ENCODE measurements at regions not wholly inside any gene's neighbourhood (a gene's known extent, or its start where the extent isn't known, plus 50 kb on each side); places are given as distances from the start of the nearest gene placed in this dataset.

GRCh38 chr10:78377356-78377755 is 343.7 kb downstream of the RPS24 start:
- H3K9me3 ChIP-seq (replicated peaks in 1 of 2; ENCODE audit: control insufficient read depth in 2 of 2, insufficient read depth in 1 of 2, low read depth in 1 of 2, low read length in 2 of 2), result peaks cover 2 to 6% of the 10 kb centered on the region in 2 donors
- DNase-seq (ENCODE audit: low spot score), result no peak
- H3K36me3 ChIP-seq (replicated peaks in 1 of 2; ENCODE audit: control insufficient read depth in 2 of 2, insufficient read depth in 2 of 2, low read length in 2 of 2), result no peaks in the 10 kb centered on the region
- no peak overlapping the region for H2BK120ac ChIP-seq (ENCODE audit: low read depth, low read length)
- no peak overlapping the region for H4K8ac ChIP-seq (ENCODE audit: low read depth, low read length)
- peaks cover 14 to 18% of the 10 kb centered on the region in 2 donors for H3K4me1 ChIP-seq (ENCODE audit: control insufficient read depth in 2 of 2, insufficient read depth in 1 of 2, low read depth in 1 of 2, low read length in 2 of 2)
- peak overlapping the region; percentile 88 for H2AK5ac ChIP-seq (ENCODE audit: low read depth, low read length)
- H3K4me2 ChIP-seq (ENCODE audit: insufficient read depth, low read length, poor library complexity, severe bottlenecking), result no peak overlapping the region
- no peak overlapping the region for H3K4me3 ChIP-seq (ENCODE audit: low read length in 2 of 2)
- no peak overlapping the region for H3K23ac ChIP-seq (ENCODE audit: low read depth, low read length, poor library complexity)
- no peak overlapping the region for H3K14ac ChIP-seq (ENCODE audit: low read length)
- no peak overlapping the region for H3K9ac ChIP-seq (ENCODE audit: low read depth, low read length, poor library complexity)
- no peak overlapping the region for H3K4ac ChIP-seq (ENCODE audit: low read length)
- peaks cover 0 to 4% (median 0%) of the 10 kb centered on the region in 3 experiments for H3K27me3 ChIP-seq (ENCODE audit: control insufficient read depth in 3 of 3, insufficient read depth in 3 of 3, low read depth in 1 of 3, low read length in 3 of 3)
- no peak overlapping the region for H2BK5ac ChIP-seq (ENCODE audit: low read length)
- no CpG with 5 or more reads among the region's 1 CpG for WGBS, 2 donors (ENCODE audit: extremely low coverage in 2 of 2, insufficient read length in 2 of 2, insufficient replicate concordance in 1 of 2)
- H3K27ac ChIP-seq (replicated peaks; ENCODE audit: low read length), result no peak overlapping the region
- H2BK15ac ChIP-seq (ENCODE audit: low read length), result no peak overlapping the region
- H3K18ac ChIP-seq (ENCODE audit: low read length), result peak overlapping the region; percentile 55
- H3K79me1 ChIP-seq (ENCODE audit: low read depth, low read length), result no peaks in the 10 kb centered on the region
- no peak overlapping the region for H2AFZ ChIP-seq (ENCODE audit: low read length)
- no peak overlapping the region for H4K91ac ChIP-seq (ENCODE audit: low read depth, low read length, poor library complexity)
- H2BK12ac ChIP-seq (ENCODE audit: low read length), result no peak overlapping the region

- H3K14ac ChIP-seq (ENCODE audit: low read length), result no peak overlapping the region
- no peak overlapping the region for H3K4me2 ChIP-seq (ENCODE audit: insufficient read depth, low read length, poor library complexity, severe bottlenecking)
- H3K9me3 ChIP-seq (replicated peaks in 1 of 2; ENCODE audit: control insufficient read depth in 2 of 2, insufficient read depth in 1 of 2, low read depth in 1 of 2, low read length in 2 of 2), result peaks cover 2 to 6% of the 10 kb centered on the region in 2 donors
- H3K18ac ChIP-seq (ENCODE audit: low read length), result no peak overlapping the region
- H3K36me3 ChIP-seq (replicated peaks in 1 of 2; ENCODE audit: control insufficient read depth in 2 of 2, insufficient read depth in 2 of 2, low read length in 2 of 2), result no peaks in the 10 kb centered on the region
- H3K4me1 ChIP-seq (ENCODE audit: control insufficient read depth in 2 of 2, insufficient read depth in 1 of 2, low read depth in 1 of 2, low read length in 2 of 2), result peaks cover 18 to 20% of the 10 kb centered on the region in 2 donors
- no peak overlapping the region for H2BK5ac ChIP-seq (ENCODE audit: low read length)
- no peak overlapping the region for H2AK5ac ChIP-seq (ENCODE audit: low read depth, low read length)
- no peak overlapping the region for H4K8ac ChIP-seq (ENCODE audit: low read depth, low read length)
- H2BK15ac ChIP-seq (ENCODE audit: low read length), result no peak overlapping the region
- no peaks in the 10 kb centered on the region for H3K79me1 ChIP-seq (ENCODE audit: low read depth, low read length)
- no peak overlapping the region for H2BK12ac ChIP-seq (ENCODE audit: low read length)
- H3K4ac ChIP-seq (ENCODE audit: low read length), result no peak overlapping the region
- H3K27ac ChIP-seq (replicated peaks; ENCODE audit: low read length), result no peak overlapping the region
- no peak overlapping the region for H2BK120ac ChIP-seq (ENCODE audit: low read depth, low read length)
- no CpG with 5 or more reads among the region's 4 CpGs for WGBS, 2 donors (ENCODE audit: extremely low coverage in 2 of 2, insufficient read length in 2 of 2, insufficient replicate concordance in 1 of 2)
- H2AFZ ChIP-seq (ENCODE audit: low read length), result no peak overlapping the region
- no peak overlapping the region for H3K4me3 ChIP-seq (ENCODE audit: low read length in 2 of 2)
- H4K91ac ChIP-seq (ENCODE audit: low read depth, low read length, poor library complexity), result no peak overlapping the region
- no peak overlapping the region for H3K23ac ChIP-seq (ENCODE audit: low read depth, low read length, poor library complexity)
- H3K9ac ChIP-seq (ENCODE audit: low read depth, low read length, poor library complexity), result no peak overlapping the region
- no peak for DNase-seq (ENCODE audit: low spot score)
- peaks cover 0 to 4% (median 0%) of the 10 kb centered on the region in 3 experiments for H3K27me3 ChIP-seq (ENCODE audit: control insufficient read depth in 3 of 3, insufficient read depth in 3 of 3, low read depth in 1 of 3, low read length in 3 of 3)
Measured at GRCh38 chr10:78378192-78378591, 344.5 kb downstream of the RPS24 start.

GRCh38 chr10:78381107-78381506 is 347.4 kb downstream of the RPS24 start:
- H3K27ac ChIP-seq (replicated peaks; ENCODE audit: low read length), result no peak overlapping the region
- no peak overlapping the region for H4K8ac ChIP-seq (ENCODE audit: low read depth, low read length)
- no peaks in the 10 kb centered on the region for H3K27me3 ChIP-seq (ENCODE audit: control insufficient read depth in 3 of 3, insufficient read depth in 3 of 3, low read depth in 1 of 3, low read length in 3 of 3)
- no peak overlapping the region for H3K4me2 ChIP-seq (ENCODE audit: insufficient read depth, low read length, poor library complexity, severe bottlenecking)
- peaks cover 12 to 13% of the 10 kb centered on the region in 2 donors for H3K4me1 ChIP-seq (ENCODE audit: control insufficient read depth in 2 of 2, insufficient read depth in 1 of 2, low read depth in 1 of 2, low read length in 2 of 2)
- no peak overlapping the region for H3K9ac ChIP-seq (ENCODE audit: low read depth, low read length, poor library complexity)
- H3K79me1 ChIP-seq (ENCODE audit: low read depth, low read length), result no peaks in the 10 kb centered on the region
- H3K36me3 ChIP-seq (replicated peaks in 1 of 2; ENCODE audit: control insufficient read depth in 2 of 2, insufficient read depth in 2 of 2, low read length in 2 of 2), result no peaks in the 10 kb centered on the region
- no peak overlapping the region for H2BK5ac ChIP-seq (ENCODE audit: low read length)
- H4K91ac ChIP-seq (ENCODE audit: low read depth, low read length, poor library complexity), result no peak overlapping the region
- no peak overlapping the region for H3K4ac ChIP-seq (ENCODE audit: low read length)
- H2BK12ac ChIP-seq (ENCODE audit: low read length), result no peak overlapping the region
- H2BK120ac ChIP-seq (ENCODE audit: low read depth, low read length), result no peak overlapping the region
- no peak overlapping the region for H2BK15ac ChIP-seq (ENCODE audit: low read length)
- H3K23ac ChIP-seq (ENCODE audit: low read depth, low read length, poor library complexity), result peak overlapping the region; percentile 13
- no peak overlapping the region for H3K4me3 ChIP-seq (ENCODE audit: low read length in 2 of 2)
- H3K18ac ChIP-seq (ENCODE audit: low read length), result no peak overlapping the region
- DNase-seq (ENCODE audit: low spot score), result no peak
- peaks cover 2 to 6% of the 10 kb centered on the region in 2 donors for H3K9me3 ChIP-seq (replicated peaks in 1 of 2; ENCODE audit: control insufficient read depth in 2 of 2, insufficient read depth in 1 of 2, low read depth in 1 of 2, low read length in 2 of 2)
- no peak overlapping the region for H3K14ac ChIP-seq (ENCODE audit: low read length)
- H2AFZ ChIP-seq (ENCODE audit: low read length), result no peak overlapping the region
- no peak overlapping the region for H2AK5ac ChIP-seq (ENCODE audit: low read depth, low read length)
- no CpG with 5 or more reads among the region's 19 CpGs for WGBS, 2 donors (ENCODE audit: extremely low coverage in 2 of 2, insufficient read length in 2 of 2, insufficient replicate concordance in 1 of 2)

GRCh38 chr10:78382047-78382446 is 348.4 kb downstream of the RPS24 start:
- Histone ChIP-seq H3K36me3 (replicated peaks in 1 of 2; ENCODE audit: control insufficient read depth in 2 of 2, insufficient read depth in 2 of 2, low read length in 2 of 2) (no peaks in the 10 kb centered on the region), H2AK5ac (ENCODE audit: low read depth, low read length) (no peak overlapping the region), H3K4me2 (ENCODE audit: insufficient read depth, low read length, poor library complexity, severe bottlenecking) (no peak overlapping the region), H2BK5ac (ENCODE audit: low read length) (no peak overlapping the region), H2BK15ac (ENCODE audit: low read length) (no peak overlapping the region), H4K91ac (ENCODE audit: low read depth, low read length, poor library complexity) (no peak overlapping the region), H3K27me3 (ENCODE audit: control insufficient read depth in 3 of 3, insufficient read depth in 3 of 3, low read depth in 1 of 3, low read length in 3 of 3) (no peaks in the 10 kb centered on the region), H2AFZ (ENCODE audit: low read length) (no peak overlapping the region), H3K4ac (ENCODE audit: low read length) (no peak overlapping the region), H3K14ac (ENCODE audit: low read length) (no peak overlapping the region), H3K79me1 (ENCODE audit: low read depth, low read length) (no peaks in the 10 kb centered on the region), H2BK12ac (ENCODE audit: low read length) (no peak overlapping the region), H3K18ac (ENCODE audit: low read length) (no peak overlapping the region), H3K27ac (replicated peaks; ENCODE audit: low read length) (no peak overlapping the region), H3K23ac (ENCODE audit: low read depth, low read length, poor library complexity) (no peak overlapping the region), H3K9ac (ENCODE audit: low read depth, low read length, poor library complexity) (no peak overlapping the region), H3K4me3 (ENCODE audit: low read length in 2 of 2) (no peak overlapping the region), H4K8ac (ENCODE audit: low read depth, low read length) (no peak overlapping the region), H2BK120ac (ENCODE audit: low read depth, low read length) (no peak overlapping the region), H3K4me1 (ENCODE audit: control insufficient read depth in 2 of 2, insufficient read depth in 1 of 2, low read depth in 1 of 2, low read length in 2 of 2) (peaks cover 6 to 16% of the 10 kb centered on the region in 2 donors), H3K9me3 (replicated peaks in 1 of 2; ENCODE audit: control insufficient read depth in 2 of 2, insufficient read depth in 1 of 2, low read depth in 1 of 2, low read length in 2 of 2) (peaks cover 2 to 6% of the 10 kb centered on the region in 2 donors)
- WGBS, 2 donors (ENCODE audit: extremely low coverage in 2 of 2, insufficient read length in 2 of 2, insufficient replicate concordance in 1 of 2), result no CpG with 5 or more reads among the region's 5 CpGs
- no peak for DNase-seq (ENCODE audit: low spot score)

All from neuronal stem cell (in vitro differentiated cells).